ENCODE measurements at regions not wholly inside any gene's neighbourhood (a gene's known extent, or its start where the extent isn't known, plus 50 kb on each side); places are given as distances from the start of the nearest gene placed in this dataset.

- Histone ChIP-seq H3K36me3 (ENCODE audit: control insufficient read depth in 2 of 4, insufficient read depth in 4 of 4, low read length in 3 of 4) (no peaks in the 10 kb centered on the region), H3K9me3 (ENCODE audit: insufficient read depth in 2 of 2, low read depth in 1 of 2, low read length in 1 of 2) (no peaks in the 10 kb centered on the region), H2AK5ac (ENCODE audit: low read depth, low read length) (no peak overlapping the region), H3K23me2 (ENCODE audit: low read depth, low read length) (no peaks in the 10 kb centered on the region), H3K27ac (ENCODE audit: low read depth, low read length) (no peak overlapping the region), H3K79me2 (ENCODE audit: control insufficient read depth in 1 of 2, insufficient read depth in 2 of 2, low read length in 2 of 2) (no peaks in the 10 kb centered on the region), H3K18ac (ENCODE audit: extremely low read depth, low read length) (no peak overlapping the region), H2AFZ (ENCODE audit: low read length) (no peak overlapping the region), H4K20me1 (replicated peaks in 1 of 2; ENCODE audit: control insufficient read depth in 1 of 2, insufficient read depth in 2 of 2, low read length in 2 of 2) (no peaks in the 10 kb centered on the region), H3K4me3 (ENCODE audit: extremely low read depth in 1 of 4, insufficient read depth in 2 of 4, low read depth in 3 of 4, low read length in 4 of 4) (no peak overlapping the region), H4K91ac (replicated peaks; ENCODE audit: insufficient read length, low read length) (no peak overlapping the region), H3K14ac (ENCODE audit: insufficient read length) (no peak overlapping the region), H2BK120ac (replicated peaks; ENCODE audit: low read depth, low read length) (no peak overlapping the region), H2BK15ac (ENCODE audit: low read length) (no peak overlapping the region), H3K9ac (replicated peaks in 1 of 4; ENCODE audit: extremely low read depth in 1 of 4, low read depth in 3 of 4, low read length in 3 of 4) (no peak overlapping the region), H4K5ac (ENCODE audit: insufficient read length, low read depth, low read length) (no peak overlapping the region), H3K27me3 (replicated peaks in 1 of 4; ENCODE audit: control insufficient read depth in 3 of 4, extremely low read depth in 1 of 4, insufficient read depth in 3 of 4, low read length in 3 of 4) (no peaks in the 10 kb centered on the region; a peak in 1 of 7 replicates), H3K56ac (replicated peaks; ENCODE audit: insufficient read length, low read depth, low read length) (no peak overlapping the region), H3K4me2 (ENCODE audit: insufficient read depth in 1 of 2, low read depth in 2 of 2, low read length in 2 of 2) (no peak overlapping the region), H2BK12ac (ENCODE audit: low read depth, low read length) (no peak overlapping the region), H3K23ac (ENCODE audit: insufficient read length) (no peak overlapping the region), H3K4me1 (replicated peaks in 1 of 4; ENCODE audit: control insufficient read depth in 3 of 4, insufficient read depth in 4 of 4, low read length in 3 of 4) (peaks cover 0 to 3% (median 1%) of the 10 kb centered on the region in 4 experiments; a peak in 4 of 7 replicates), H3K79me1 (ENCODE audit: low read depth, low read length) (no peaks in the 10 kb centered on the region), H2BK20ac (ENCODE audit: low read length) (no peak overlapping the region), H4K8ac (ENCODE audit: extremely low read depth, insufficient read depth, low read length) (no peak overlapping the region), H2BK5ac (ENCODE audit: low read depth, low read length) (no peak overlapping the region), H3K4ac (replicated peaks; ENCODE audit: insufficient read length, low read depth, low read length) (no peak overlapping the region)
- DNase-seq (ENCODE audit: low read depth in 1 of 2, low spot score in 2 of 2) (no peak), FAIRE-seq (no peak)
- CTCF ChIA-PET (ENCODE audit: partially characterized antibody) = no interaction called here
- POLR2A ChIA-PET (ENCODE audit: partially characterized antibody) = no interaction called here
- WGBS, 2 experiments (ENCODE audit: extremely low coverage in 1 of 2, insufficient coverage in 1 of 2, insufficient read length in 1 of 2, insufficient replicate concordance in 2 of 2, low coverage in 1 of 2, low lambda C conversion rate in 2 of 2, missing lambda C conversion rate in 1 of 2) = 92% methylated on average over 11 of the region's 11 CpGs; no CpG with 5 or more reads in 1 of the 2 experiments
- TF ChIP-seq BACH1 (IDR thresholded peaks at IDR 0.05; ENCODE audit: low read length) = no peak
- TF ChIP-seq TBP (IDR thresholded peaks at IDR 0.05; ENCODE audit: low read depth, low read length) = no peak
- TF ChIP-seq SIN3A (conservative IDR thresholded peaks at IDR 0.05 in 1 of 2, IDR thresholded peaks at IDR 0.05 in 1 of 2; ENCODE audit: low read depth in 1 of 2, low read length in 2 of 2) = no peak
- TF ChIP-seq CEBPB (IDR thresholded peaks at IDR 0.05; ENCODE audit: low read depth, low read length) = no peak
- TF ChIP-seq NANOG (IDR thresholded peaks at IDR 0.05; ENCODE audit: insufficient read depth, low read depth, low read length, poor library complexity, severe bottlenecking) = no peak
- TF ChIP-seq HDAC2 (IDR thresholded peaks at IDR 0.05; ENCODE audit: borderline replicate concordance in 1 of 2, low read depth in 2 of 2, low read length in 2 of 2) = no peak
- TF ChIP-seq FOSL1 (IDR thresholded peaks at IDR 0.05; ENCODE audit: insufficient read depth, low read depth, low read length) = no peak
- TF ChIP-seq CBX8 (IDR thresholded peaks at IDR 0.05; ENCODE audit: borderline replicate concordance, low read depth, low read length) = no peak
- no peak for TF ChIP-seq E2F6 (IDR thresholded peaks at IDR 0.05)
- no peak for TF ChIP-seq CREB1 (IDR thresholded peaks at IDR 0.05)
- no peak for TF ChIP-seq ATF3 (IDR thresholded peaks at IDR 0.05; ENCODE audit: insufficient read depth, low read depth, low read length)
- TF ChIP-seq SAP30 (IDR thresholded peaks at IDR 0.05; ENCODE audit: insufficient read depth, insufficient replicate concordance, low read length) = no peak
Measured at GRCh38 chr10:11403116-11403515, 208.3 kb downstream of the USP6NL start.

Data from H1 (cell line).